ENCODE measurements at regions not wholly inside any gene's neighbourhood (a gene's known extent, or its start where the extent isn't known, plus 50 kb on each side); places are given as distances from the start of the nearest gene placed in this dataset.

DNA sequence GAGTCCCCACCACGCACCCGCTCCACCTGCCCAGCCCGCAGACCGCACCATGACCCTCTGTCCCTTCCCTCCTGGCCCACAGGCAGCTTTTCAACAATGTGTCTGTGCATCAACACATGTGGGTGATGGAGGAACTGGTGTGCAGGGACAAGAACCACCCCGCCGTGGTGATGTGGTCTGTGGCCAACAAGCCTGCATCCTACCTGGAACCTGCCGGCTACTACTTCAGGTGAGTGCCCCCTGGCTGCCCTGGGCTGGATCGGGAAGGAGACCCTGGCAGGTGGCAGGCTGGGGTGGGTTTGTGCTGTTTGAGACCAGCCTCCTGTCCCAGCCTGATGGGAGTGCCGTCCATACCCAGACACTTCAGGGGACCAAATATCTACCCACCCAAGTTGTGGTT is 69.6 kb downstream of the ZNF727 start:
- 96 to 98% methylated on average over 9 of the region's 9 CpGs for WGBS, 2 donors
- no peak for DNase-seq (ENCODE audit: low spot score in 2 of 2)
- intact Hi-C loops (cut with DNase I; ENCODE audit: low total_unique reads), result no loop called here
- no peak for TF ChIP-seq POLR2A (IDR thresholded peaks at IDR 0.05)
- TF ChIP-seq, protein P1, sequence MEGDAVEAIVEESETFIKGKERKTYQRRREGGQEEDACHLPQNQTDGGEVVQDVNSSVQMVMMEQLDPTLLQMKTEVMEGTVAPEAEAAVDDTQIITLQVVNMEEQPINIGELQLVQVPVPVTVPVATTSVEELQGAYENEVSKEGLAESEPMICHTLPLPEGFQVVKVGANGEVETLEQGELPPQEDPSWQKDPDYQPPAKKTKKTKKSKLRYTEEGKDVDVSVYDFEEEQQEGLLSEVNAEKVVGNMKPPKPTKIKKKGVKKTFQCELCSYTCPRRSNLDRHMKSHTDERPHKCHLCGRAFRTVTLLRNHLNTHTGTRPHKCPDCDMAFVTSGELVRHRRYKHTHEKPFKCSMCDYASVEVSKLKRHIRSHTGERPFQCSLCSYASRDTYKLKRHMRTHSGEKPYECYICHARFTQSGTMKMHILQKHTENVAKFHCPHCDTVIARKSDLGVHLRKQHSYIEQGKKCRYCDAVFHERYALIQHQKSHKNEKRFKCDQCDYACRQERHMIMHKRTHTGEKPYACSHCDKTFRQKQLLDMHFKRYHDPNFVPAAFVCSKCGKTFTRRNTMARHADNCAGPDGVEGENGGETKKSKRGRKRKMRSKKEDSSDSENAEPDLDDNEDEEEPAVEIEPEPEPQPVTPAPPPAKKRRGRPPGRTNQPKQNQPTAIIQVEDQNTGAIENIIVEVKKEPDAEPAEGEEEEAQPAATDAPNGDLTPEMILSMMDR (IDR thresholded peaks at IDR 0.05), result no peak
- H3K4me3 ChIP-seq (ENCODE audit: low read depth, poor library complexity, severe bottlenecking), result no peak overlapping the region

DNA sequence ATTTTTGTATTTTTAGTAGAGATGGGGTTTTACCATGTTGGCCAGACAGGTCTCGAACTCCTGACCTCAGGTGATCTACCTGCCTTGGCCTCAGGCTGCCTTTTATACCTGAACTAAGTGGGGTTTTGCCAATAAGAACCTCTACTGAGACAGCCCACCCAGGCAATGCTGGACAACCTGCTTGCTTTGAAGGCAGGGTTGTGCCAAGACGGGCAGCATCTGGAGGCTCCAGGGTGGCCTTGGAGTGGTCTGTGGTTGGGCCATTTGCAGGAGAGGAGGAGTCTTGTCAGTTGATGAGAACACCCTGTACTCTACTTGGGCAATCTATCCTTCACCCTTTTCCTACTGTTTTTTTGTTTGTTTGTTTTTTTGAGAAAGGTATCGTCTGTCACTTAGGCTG is 75.3 kb upstream of the ZNF735 start:
- no peak for DNase-seq (ENCODE audit: low spot score in 2 of 2)
- intact Hi-C loops (cut with DNase I; ENCODE audit: low total_unique reads), result no loop called here
- TF ChIP-seq, protein P1 (IDR thresholded peaks at IDR 0.05), result no peak
- TF ChIP-seq POLR2A (IDR thresholded peaks at IDR 0.05), result no peak
- WGBS, 2 donors, result 69 to 82% methylated on average over 3 of the region's 3 CpGs
- H3K4me3 ChIP-seq (ENCODE audit: low read depth, poor library complexity, severe bottlenecking), result no peak overlapping the region

Data from lower leg skin (tissue), 4 donors.